NCI-H748 (cell line): ENCODE measurements at regions not wholly inside any gene's neighbourhood (a gene's known extent, or its start where the extent isn't known, plus 50 kb on each side); places are given as distances from the start of the nearest gene placed in this dataset.
"Not testable (repeated sequence)": the region's sequence is repeated elsewhere in the genome, so short reads cannot be mapped to it uniquely, and the experiment has no call there.

Experiments
- DNase-seq: peaks from one replicate; lab custom pipeline; 2025; ENCODE audit not compliant: unreplicated experiment; lab: John Stamatoyannopoulos, UW

- DNase-seq = no peak
These were observed 142.0 kb downstream of the PLS3 start for GRCh38 chrX:115702982-115703381.

GRCh38 chrX:115709039-115709438 lies 148.1 kb downstream of the PLS3 start:
- no peak for DNase-seq

- no peak for DNase-seq
These were observed 151.5 kb downstream of the PLS3 start for GRCh38 chrX:115712484-115712883.

- DNase-seq = peak; percentile 4
These were observed 152.5 kb downstream of the PLS3 start for GRCh38 chrX:115713460-115713859.

- DNase-seq = peak; percentile 81
These were observed 158.2 kb downstream of the PLS3 start for GRCh38 chrX:115719171-115719570.

- DNase-seq = not testable (repeated sequence)
These were observed 161.9 kb downstream of the PLS3 start for GRCh38 chrX:115722724-115723433.

GRCh38 chrX:115725370-115725769 lies 164.4 kb downstream of the PLS3 start:
- not testable (repeated sequence) for DNase-seq

- DNase-seq = not testable (repeated sequence)
These were observed 167.1 kb downstream of the PLS3 start for GRCh38 chrX:115727792-115728732.

- DNase-seq = not testable (repeated sequence)
These were observed 171.6 kb downstream of the PLS3 start for GRCh38 chrX:115732530-115732929.

GRCh38 chrX:115735269-115735668 lies 174.3 kb downstream of the PLS3 start:
- DNase-seq = not testable (repeated sequence)
